Sigmoid colon (tissue), 4 donors: ENCODE measurements at regions not wholly inside any gene's neighbourhood (a gene's known extent, or its start where the extent isn't known, plus 50 kb on each side); places are given as distances from the start of the nearest gene placed in this dataset.

Source experiments
- CTCF ChIP-seq, 4 experiments: fragments of 450-650 bp in 3 of 4; fragments of 200-600 bp in 1 of 4; IDR thresholded peaks; one replicate each; pipeline ENCODE4 v1.5.1; 2016 to 2019; ENCODE audit warnings: antibody characterized with exemption in 4 of 4, mild to moderate bottlenecking in 3 of 4, moderate library complexity in 2 of 4
- EP300 ChIP-seq, 4 donors: sonication (generic); formaldehyde crosslinking; IDR thresholded peaks; one replicate each; pipeline ENCODE4 v1.6.1; 2017; ENCODE audit warnings: antibody characterized with exemption in 4 of 4
- POLR2A ChIP-seq, 2 donors: fragments of 450-650 bp; IDR thresholded peaks; one replicate each; pipeline ENCODE4 v1.6.1; 2016; ENCODE audit warnings: antibody characterized with exemption in 2 of 2, mild to moderate bottlenecking in 2 of 2, moderate library complexity in 2 of 2

GRCh38 chr18:25630682-25631081, 278.7 kb upstream of the ZNF521 start:
- no peak for TF ChIP-seq CTCF (IDR thresholded peaks at IDR 0.05)
- no peak for TF ChIP-seq EP300 (IDR thresholded peaks at IDR 0.05)
- no peak for TF ChIP-seq POLR2A (IDR thresholded peaks at IDR 0.05)
